ENCODE measurements at regions not wholly inside any gene's neighbourhood (a gene's known extent, or its start where the extent isn't known, plus 50 kb on each side); places are given as distances from the start of the nearest gene placed in this dataset.

DNA sequence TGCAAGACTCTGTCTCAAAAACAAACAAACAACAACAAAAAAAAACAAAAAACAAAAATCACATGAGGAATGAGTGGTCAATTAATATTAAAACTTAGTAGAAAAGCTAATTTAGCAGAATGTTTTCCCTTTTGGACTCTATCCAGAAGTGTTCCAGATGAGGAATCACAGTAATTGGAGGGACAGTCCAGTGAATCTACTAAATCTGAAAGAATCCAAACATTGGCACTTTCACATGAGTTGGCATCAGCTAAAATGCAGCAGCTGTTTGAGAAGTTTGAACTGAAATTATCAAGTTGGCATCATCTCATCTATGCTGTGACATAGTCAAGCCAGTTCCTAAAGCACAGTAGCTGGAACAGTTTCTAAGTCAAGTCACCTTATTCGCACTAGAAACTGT is 367.8 kb downstream of the PPP1R3A start:
- H3K27ac ChIP-seq, result no peak overlapping the region
- intact Hi-C loops (cut with DNase I), result no loop called here
- WGBS, 2 donors, result 85 to 89% methylated on average over 1 of the region's 1 CpG
- no peaks in the 10 kb centered on the region for H3K36me3 ChIP-seq
- no peaks in the 10 kb centered on the region for H3K27me3 ChIP-seq
- no peak for DNase-seq
- no peak overlapping the region for H3K4me3 ChIP-seq
- ATAC-seq, result no peak
- H3K4me1 ChIP-seq, result no peaks in the 10 kb centered on the region
- no peaks in the 10 kb centered on the region for H3K9me3 ChIP-seq
- TF ChIP-seq CTCF (IDR thresholded peaks at IDR 0.05), result no peak

GRCh38 chr7:113548561-113548960 is 370.2 kb downstream of the PPP1R3A start:
- H3K36me3 ChIP-seq, result no peaks in the 10 kb centered on the region
- no peaks in the 10 kb centered on the region for H3K27me3 ChIP-seq
- no peak overlapping the region for H3K4me3 ChIP-seq
- H3K27ac ChIP-seq, result no peak overlapping the region
- no peak for TF ChIP-seq CTCF (IDR thresholded peaks at IDR 0.05)
- DNase-seq (no peak), ATAC-seq (no peak)
- intact Hi-C loops (cut with DNase I), result no loop called here
- H3K9me3 ChIP-seq, result no peaks in the 10 kb centered on the region
- no peaks in the 10 kb centered on the region for H3K4me1 ChIP-seq

DNA sequence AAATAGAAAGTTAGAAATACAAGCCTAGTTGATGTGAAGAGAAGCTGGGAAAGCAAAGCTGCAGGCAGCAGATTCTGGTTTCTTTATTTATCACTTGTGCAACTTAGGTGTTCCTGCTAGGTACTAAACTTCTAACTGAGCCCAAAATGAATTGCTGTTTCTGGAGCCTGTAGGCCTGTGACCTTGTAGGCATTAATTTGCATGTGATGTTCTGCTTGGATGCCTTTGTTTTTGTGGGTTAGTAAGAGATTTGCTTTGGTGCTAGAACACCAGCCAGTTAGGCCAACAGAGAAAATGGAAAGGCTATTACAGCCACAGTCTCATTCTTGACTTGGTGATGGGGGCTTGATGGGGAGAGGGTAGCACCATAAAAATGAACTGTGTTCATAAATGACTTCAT is 370.7 kb downstream of the PPP1R3A start:
- H3K27me3 ChIP-seq, result no peaks in the 10 kb centered on the region
- no peaks in the 10 kb centered on the region for H3K36me3 ChIP-seq
- H3K4me1 ChIP-seq, result no peaks in the 10 kb centered on the region
- intact Hi-C loops (cut with DNase I), result no loop called here
- H3K9me3 ChIP-seq, result no peaks in the 10 kb centered on the region
- TF ChIP-seq CTCF (IDR thresholded peaks at IDR 0.05), result no peak
- DNase-seq, result no peak
- no peak overlapping the region for H3K4me3 ChIP-seq
- ATAC-seq, result no peak
- no peak overlapping the region for H3K27ac ChIP-seq

- ATAC-seq (no peak), DNase-seq (no peak)
- Histone ChIP-seq H3K9me3 (peaks cover 0 to 18% (median 0%) of the 10 kb centered on the region in 11 donors), H3K4me3 (no peak overlapping the region), H3K27ac (no peak overlapping the region), H3K36me3 (no peaks in the 10 kb centered on the region), H3K4me1 (no peaks in the 10 kb centered on the region), H3K27me3 (no peaks in the 10 kb centered on the region)
- 93 to 96% methylated on average over 2 of the region's 2 CpGs for WGBS, 2 donors
- no peak for TF ChIP-seq CTCF (IDR thresholded peaks at IDR 0.05)
- intact Hi-C loops (cut with DNase I), result no loop called here
Measured at GRCh38 chr7:113521468-113521867, 397.3 kb downstream of the PPP1R3A start.

GRCh38 chr7:113519472-113519871 is 399.3 kb downstream of the PPP1R3A start:
- Histone ChIP-seq H3K4me1 (no peaks in the 10 kb centered on the region), H3K36me3 (no peaks in the 10 kb centered on the region), H3K4me3 (no peak overlapping the region), H3K27ac (no peak overlapping the region), H3K27me3 (no peaks in the 10 kb centered on the region), H3K9me3 (peaks cover 0 to 18% (median 0%) of the 10 kb centered on the region in 11 donors)
- no peak for TF ChIP-seq CTCF (IDR thresholded peaks at IDR 0.05)
- ATAC-seq (no peak), DNase-seq (no peak)
- 70 to 80% methylated on average over 5 of the region's 5 CpGs for WGBS, 2 donors
- intact Hi-C loops (cut with DNase I), result no loop called here
